Keratinocyte (primary cell): ENCODE measurements at regions not wholly inside any gene's neighbourhood (a gene's known extent, or its start where the extent isn't known, plus 50 kb on each side); places are given as distances from the start of the nearest gene placed in this dataset.

Source experiments
- DNase-seq: peaks from one replicate; pipeline ENCODE4 v3.0.0-alpha.2; 2011; ENCODE audit warnings: low read depth, missing footprints, low spot score
- FAIRE-seq: peaks from 2 replicates; lab custom pipeline; 2011; peaks lifted over from hg19 to GRCh38; lab: Jason Lieb, UNC
- H2AFZ ChIP-seq: 2 replicates; pipeline ENCODE4 v1.6.0; 2012; ENCODE audit warnings: low read length, control low read depth, inconsistent platforms; ENCODE audit not compliant: control insufficient read depth
- H3K27ac ChIP-seq: 2 replicates; pipeline ENCODE4 v1.5.1; 2011; ENCODE audit warnings: low read length; ENCODE audit not compliant: control insufficient read depth, insufficient read depth
- H3K27me3 ChIP-seq: 3 replicates; pipeline ENCODE4 v1.6.0; 2011; ENCODE audit warnings: low read length; ENCODE audit not compliant: control insufficient read depth, insufficient read depth; ENCODE audit errors: extremely low read depth
- H3K36me3 ChIP-seq, 2 experiments: 2 replicates in 1 of 2; 3 replicates in 1 of 2; pipeline ENCODE4 v1.5.1; 2011; ENCODE audit warnings: low read length in 2 of 2, mild to moderate bottlenecking in 1 of 2; ENCODE audit not compliant: control insufficient read depth in 2 of 2, insufficient read depth in 2 of 2; ENCODE audit errors: extremely low read depth in 1 of 2
- H3K4me1 ChIP-seq: 3 replicates; pipeline ENCODE4 v1.5.1; 2011; ENCODE audit warnings: low read length; ENCODE audit not compliant: control insufficient read depth, insufficient read depth; ENCODE audit errors: extremely low read depth
- H3K4me2 ChIP-seq: 3 replicates; pipeline ENCODE4 v1.6.0; 2011; ENCODE audit warnings: low read depth, low read length; ENCODE audit not compliant: control insufficient read depth, insufficient read depth; ENCODE audit errors: extremely low read depth
- H3K4me3 ChIP-seq, 3 experiments: fragments of 200-600 bp in 1 of 3; sonication (generic) in 1 of 3; 2 replicates in 2 of 3; 3 replicates in 1 of 3; pipeline ENCODE4 v1.5.1; 2011 to 2016; ENCODE audit warnings: low read length in 3 of 3, mild to moderate bottlenecking in 3 of 3, control low read depth in 2 of 3, inconsistent platforms in 1 of 3, low read depth in 1 of 3, mixed read lengths in 1 of 3, mixed run types in 1 of 3, moderate library complexity in 1 of 3; ENCODE audit not compliant: control insufficient read depth in 2 of 3, insufficient read depth in 2 of 3; ENCODE audit errors: extremely low read depth in 1 of 3
- H3K79me2 ChIP-seq: 2 replicates; pipeline ENCODE4 v1.6.0; 2012; ENCODE audit warnings: low read length; ENCODE audit not compliant: control insufficient read depth, insufficient read depth
- H3K9ac ChIP-seq: 3 replicates; pipeline ENCODE4 v1.6.0; 2011; ENCODE audit warnings: low read length; ENCODE audit not compliant: control insufficient read depth, insufficient read depth; ENCODE audit errors: extremely low read depth
- H3K9me1 ChIP-seq: 3 replicates; pipeline ENCODE4 v1.6.0; 2011; ENCODE audit warnings: low read length; ENCODE audit not compliant: control insufficient read depth, insufficient read depth; ENCODE audit errors: extremely low read depth
- H3K9me3 ChIP-seq: 2 replicates; pipeline ENCODE4 v1.5.1; 2012; ENCODE audit warnings: low read depth, low read length; ENCODE audit not compliant: control insufficient read depth
- H4K20me1 ChIP-seq: 3 replicates; pipeline ENCODE4 v1.6.0; 2011; ENCODE audit warnings: low read length; ENCODE audit not compliant: control insufficient read depth, insufficient read depth; ENCODE audit errors: extremely low read depth
- CTCF ChIP-seq, 3 experiments: IDR thresholded peaks in 1 of 3; conservative IDR thresholded peaks in 1 of 3; optimal IDR thresholded peaks in 1 of 3; 2 replicates in 2 of 3; 3 replicates in 1 of 3; pipeline versions ENCODE3 to v1.5.1; 2011; ENCODE audit warnings: low read length in 3 of 3, mild to moderate bottlenecking in 3 of 3, moderate library complexity in 2 of 3, control low read depth in 1 of 3, inconsistent platforms in 1 of 3; ENCODE audit not compliant: insufficient read depth in 2 of 3; ENCODE audit errors: extremely low read depth in 1 of 3
- EZH2 ChIP-seq: IDR thresholded peaks from one replicate; pipeline ENCODE4 v1.6.1; 2012; ENCODE audit warnings: inconsistent platforms, mild to moderate bottlenecking, low read length, moderate library complexity
- dilution Hi-C: fragments of 300-500 bp; cut with MboI; formaldehyde crosslinking; loops from one replicate; pipeline ENCODE4 v1.7.0; 2020; ENCODE audit warnings: low sequenced_read_pairs; ENCODE audit not compliant: extremely low pct_ligation_motif_present

GRCh38 chr2:235357881-235358280 is 136.0 kb upstream of the AGAP1 start:
- TF ChIP-seq EZH2 (no peak), CTCF (optimal IDR thresholded peaks at IDR 0.05 in 1 of 3, IDR thresholded peaks at IDR 0.05 in 1 of 3, conservative IDR thresholded peaks at IDR 0.05 in 1 of 3; ENCODE audit: extremely low read depth in 1 of 3, insufficient read depth in 2 of 3, low read length in 3 of 3) (no peak)
- Histone ChIP-seq H3K9me3 (no peaks in the 10 kb centered on the region), H3K27ac (no peak overlapping the region), H3K4me3 (no peak overlapping the region), H4K20me1 (no peaks in the 10 kb centered on the region), H3K27me3 (peaks cover 4% of the 10 kb centered on the region), H3K9me1 (no peaks in the 10 kb centered on the region), H3K9ac (no peak overlapping the region), H3K79me2 (no peaks in the 10 kb centered on the region), H3K36me3 (no peaks in the 10 kb centered on the region), H3K4me1 (no peaks in the 10 kb centered on the region), H2AFZ (no peak overlapping the region), H3K4me2 (no peak overlapping the region)
- dilution Hi-C loops = no loop called here
- FAIRE-seq (no peak), DNase-seq (no peak)

DNA sequence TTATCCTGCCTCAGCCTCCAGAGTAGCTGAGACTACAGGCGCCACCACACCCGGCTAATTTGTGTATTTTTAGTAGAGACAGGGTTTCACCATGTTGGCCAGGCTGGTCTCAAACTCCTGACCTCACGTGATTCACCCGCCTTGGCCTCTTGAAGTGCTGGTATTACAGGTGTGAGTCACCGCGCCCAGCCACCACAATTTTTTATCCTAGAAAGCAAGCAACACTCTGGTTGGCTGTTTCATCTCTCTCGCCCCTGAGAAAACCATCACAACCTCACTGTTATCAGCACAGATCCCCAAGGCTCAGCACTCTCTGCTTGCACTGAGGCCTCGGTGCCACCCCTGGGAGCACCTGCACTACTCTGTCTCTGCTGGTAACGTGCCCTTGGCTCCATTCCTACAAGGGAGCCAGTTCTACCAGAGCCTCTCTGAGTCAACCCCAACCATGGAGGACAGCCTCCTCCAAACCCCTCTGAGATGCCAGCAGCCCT is 134.8 kb upstream of the AGAP1 start:
- Histone ChIP-seq H3K36me3 (no peaks in the 10 kb centered on the region), H3K27me3 (peaks cover 4% of the 10 kb centered on the region), H4K20me1 (no peaks in the 10 kb centered on the region), H3K4me2 (no peak overlapping the region), H3K79me2 (no peaks in the 10 kb centered on the region), H3K27ac (no peak overlapping the region), H3K4me3 (no peak overlapping the region), H3K9me1 (no peaks in the 10 kb centered on the region), H2AFZ (no peak overlapping the region), H3K4me1 (no peaks in the 10 kb centered on the region), H3K9ac (no peak overlapping the region), H3K9me3 (no peaks in the 10 kb centered on the region)
- TF ChIP-seq EZH2 (no peak), CTCF (optimal IDR thresholded peaks at IDR 0.05 in 1 of 3, IDR thresholded peaks at IDR 0.05 in 1 of 3, conservative IDR thresholded peaks at IDR 0.05 in 1 of 3; ENCODE audit: extremely low read depth in 1 of 3, insufficient read depth in 2 of 3, low read length in 3 of 3) (no peak)
- DNase-seq = no peak
- no peak for FAIRE-seq
- dilution Hi-C loops = no loop called here
